HCT116 (cell line): ENCODE measurements at regions not wholly inside any gene's neighbourhood (a gene's known extent, or its start where the extent isn't known, plus 50 kb on each side); places are given as distances from the start of the nearest gene placed in this dataset.

Source experiments
- CTCF ChIP-seq, 3 experiments: fragments of 200-600 bp in 1 of 3; sonication (generic) in 1 of 3; IDR thresholded peaks in 2 of 3; conservative IDR thresholded peaks in 1 of 3; 2 replicates each; pipeline ENCODE4 v1.5.1; 2012 to 2017; ENCODE audit warnings: low read depth in 2 of 3, low read length in 2 of 3, antibody characterized with exemption in 1 of 3, borderline replicate concordance in 1 of 3, control low read depth in 1 of 3, mild to moderate bottlenecking in 1 of 3, mixed read lengths in 1 of 3, mixed run types in 1 of 3, moderate library complexity in 1 of 3; ENCODE audit not compliant: insufficient read depth in 1 of 3
- EZH2phosphoT487 ChIP-seq: fragments of 200-600 bp; IDR thresholded peaks from 2 replicates; pipeline ENCODE4 v1.6.1; 2018; ENCODE audit warnings: antibody characterized with exemption, borderline replicate concordance
- FOSL1 ChIP-seq: IDR thresholded peaks from 2 replicates; pipeline ENCODE4 v1.6.1; 2012; ENCODE audit warnings: low read depth
- JUND ChIP-seq: IDR thresholded peaks from 2 replicates; pipeline ENCODE4 v1.6.1; 2012
- MAX ChIP-seq: IDR thresholded peaks from 2 replicates; pipeline ENCODE4 v1.6.1; 2012
- POLR2A ChIP-seq: IDR thresholded peaks from 2 replicates; pipeline ENCODE4 v1.7.0; 2011; ENCODE audit warnings: borderline replicate concordance; ENCODE audit not compliant: insufficient read depth, insufficient read length; ENCODE audit errors: extremely low read depth
- POLR2AphosphoS5 ChIP-seq: IDR thresholded peaks from 2 replicates; pipeline ENCODE4 v1.6.1; 2011; ENCODE audit warnings: mild to moderate bottlenecking, low read depth, low read length, moderate library complexity
- REST ChIP-seq: IDR thresholded peaks from 2 replicates; pipeline ENCODE4 v1.6.1; 2012; ENCODE audit warnings: low read depth
- SIN3A ChIP-seq: IDR thresholded peaks from 2 replicates; pipeline ENCODE4 v1.6.1; 2012; ENCODE audit warnings: low read depth
- YY1 ChIP-seq: IDR thresholded peaks from 2 replicates; pipeline ENCODE4 v1.6.1; 2011; ENCODE audit warnings: low read length, low read depth, moderate library complexity, mild to moderate bottlenecking; ENCODE audit not compliant: insufficient replicate concordance; ENCODE audit errors: extremely low read depth

- TF ChIP-seq POLR2AphosphoS5: no peak
- TF ChIP-seq CTCF (IDR thresholded peaks at IDR 0.05 in 2 of 3, conservative IDR thresholded peaks at IDR 0.05 in 1 of 3; ENCODE audit: borderline replicate concordance in 1 of 3, insufficient read depth in 1 of 3, low read depth in 2 of 3, low read length in 2 of 3): no peak
- TF ChIP-seq MAX: no peak
- TF ChIP-seq POLR2A: no peak
- no peak for TF ChIP-seq SIN3A
- TF ChIP-seq YY1: no peak
- no peak for TF ChIP-seq FOSL1
- no peak for TF ChIP-seq REST
- no peak for TF ChIP-seq JUND
- no peak for TF ChIP-seq EZH2phosphoT487
These were observed 768.5 kb downstream of the TRIB2 start for GRCh38 chr2:13485256-13485655.
